Fibroblast of the aortic adventitia (primary cell): ENCODE measurements at regions not wholly inside any gene's neighbourhood (a gene's known extent, or its start where the extent isn't known, plus 50 kb on each side); places are given as distances from the start of the nearest gene placed in this dataset.
A peak's percentile ranks its signal among the peaks of the same experiment; 100 is the strongest.
"Not testable (repeated sequence)": the region's sequence is repeated elsewhere in the genome, so short reads cannot be mapped to it uniquely, and the experiment has no call there.

Source experiments
- DNase-seq: peaks from one replicate; pipeline ENCODE4 v3.0.0-alpha.2; 2010; ENCODE audit warnings: low read depth
- H3K4me3 ChIP-seq: 2 replicates; pipeline ENCODE4 v1.5.1; 2011; ENCODE audit warnings: low read depth, mild to moderate bottlenecking, control low read depth, low read length, moderate library complexity
- TF ChIP-seq, protein P1 (sequence below): IDR thresholded peaks from 2 replicates; pipeline ENCODE4 v1.5.1; 2011; ENCODE audit warnings: mild to moderate bottlenecking, low read length, control low read depth, inconsistent platforms; ENCODE audit not compliant: insufficient read depth

GRCh38 chr10:9339716-9340115 lies 1285.2 kb downstream of the GATA3 start:
- DNase-seq, result no peak
- TF ChIP-seq, protein P1, sequence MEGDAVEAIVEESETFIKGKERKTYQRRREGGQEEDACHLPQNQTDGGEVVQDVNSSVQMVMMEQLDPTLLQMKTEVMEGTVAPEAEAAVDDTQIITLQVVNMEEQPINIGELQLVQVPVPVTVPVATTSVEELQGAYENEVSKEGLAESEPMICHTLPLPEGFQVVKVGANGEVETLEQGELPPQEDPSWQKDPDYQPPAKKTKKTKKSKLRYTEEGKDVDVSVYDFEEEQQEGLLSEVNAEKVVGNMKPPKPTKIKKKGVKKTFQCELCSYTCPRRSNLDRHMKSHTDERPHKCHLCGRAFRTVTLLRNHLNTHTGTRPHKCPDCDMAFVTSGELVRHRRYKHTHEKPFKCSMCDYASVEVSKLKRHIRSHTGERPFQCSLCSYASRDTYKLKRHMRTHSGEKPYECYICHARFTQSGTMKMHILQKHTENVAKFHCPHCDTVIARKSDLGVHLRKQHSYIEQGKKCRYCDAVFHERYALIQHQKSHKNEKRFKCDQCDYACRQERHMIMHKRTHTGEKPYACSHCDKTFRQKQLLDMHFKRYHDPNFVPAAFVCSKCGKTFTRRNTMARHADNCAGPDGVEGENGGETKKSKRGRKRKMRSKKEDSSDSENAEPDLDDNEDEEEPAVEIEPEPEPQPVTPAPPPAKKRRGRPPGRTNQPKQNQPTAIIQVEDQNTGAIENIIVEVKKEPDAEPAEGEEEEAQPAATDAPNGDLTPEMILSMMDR, result no peak
- H3K4me3 ChIP-seq, result no peak overlapping the region

GRCh38 chr10:9342885-9343570 lies 1288.5 kb downstream of the GATA3 start:
- peak; percentile 54 for DNase-seq
- H3K4me3 ChIP-seq, result no peak overlapping the region
- TF ChIP-seq, protein P1, result peak; percentile 76

GRCh38 chr10:9347933-9348332 lies 1293.4 kb downstream of the GATA3 start:
- DNase-seq, H3K4me3 ChIP-seq: not testable (repeated sequence)

DNA sequence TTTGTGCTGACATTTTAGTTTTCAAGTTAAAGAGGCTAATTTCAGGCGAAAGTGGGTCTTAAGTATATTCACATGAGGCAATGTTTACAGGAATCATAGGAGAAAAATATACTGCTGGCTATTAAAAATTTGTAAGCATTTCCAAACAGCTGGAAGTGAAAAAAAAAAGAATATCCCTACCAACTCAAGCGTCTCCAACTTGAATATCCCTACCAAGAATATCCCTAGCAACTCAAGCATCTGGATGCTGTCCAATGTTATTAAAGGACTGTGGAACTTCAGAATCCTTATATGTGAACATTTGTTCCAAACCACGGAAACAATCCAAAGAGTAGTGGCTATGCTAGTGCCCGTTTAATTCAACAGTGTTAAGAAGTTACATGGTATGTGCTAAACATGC lies 1303.0 kb downstream of the GATA3 start:
- DNase-seq, result no peak
- TF ChIP-seq, protein P1, result no peak
- no peak overlapping the region for H3K4me3 ChIP-seq

- DNase-seq, result no peak
- TF ChIP-seq, protein P1, result no peak
- no peak overlapping the region for H3K4me3 ChIP-seq
Observed at GRCh38 chr10:9362721-9363120, 1308.2 kb downstream of the GATA3 start.

- no peak for DNase-seq
- no peak overlapping the region for H3K4me3 ChIP-seq
- TF ChIP-seq, protein P1, result no peak
Observed at GRCh38 chr10:9379183-9379582, 1324.7 kb downstream of the GATA3 start.

DNA sequence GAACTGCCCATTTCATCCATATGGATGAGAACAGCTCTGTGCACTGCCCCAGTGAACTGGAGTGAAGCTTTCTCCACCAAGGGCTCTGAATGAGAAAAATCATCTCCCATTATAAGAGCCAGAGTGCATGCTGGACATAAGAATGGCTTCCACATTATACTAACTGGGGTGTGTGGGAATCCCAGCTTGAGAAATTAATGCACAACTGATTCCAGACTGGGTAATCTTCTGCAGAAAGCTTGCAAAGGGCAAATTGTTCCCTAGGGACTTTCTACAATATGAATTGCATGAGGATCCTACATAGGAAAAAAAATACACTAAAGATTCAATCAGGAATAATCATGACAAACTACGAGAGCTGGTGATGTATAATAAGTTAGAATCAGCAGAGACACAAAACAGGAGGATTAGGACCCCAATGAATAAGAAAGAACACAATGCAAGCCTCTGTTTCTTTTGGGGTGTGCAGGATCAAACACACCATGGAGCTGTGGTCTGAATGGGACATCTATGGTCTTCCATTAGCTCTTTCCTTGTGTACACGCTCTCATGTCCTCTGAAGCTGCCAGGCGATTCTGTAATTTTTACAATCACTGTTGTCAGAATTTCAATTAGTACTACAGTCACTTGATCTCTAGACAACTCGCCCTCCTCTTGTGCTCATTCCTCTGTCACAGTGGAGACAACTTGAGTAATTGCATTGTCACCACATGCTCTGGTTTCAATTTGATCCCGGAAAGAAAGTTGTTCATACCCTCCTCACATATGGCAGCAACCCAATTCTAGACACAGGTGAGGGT lies 1327.4 kb downstream of the GATA3 start:
- TF ChIP-seq, protein P1, result no peak
- DNase-seq, result no peak

More for the DNA sequence above, 1327.4 kb downstream of the GATA3 start:
- H3K4me3 ChIP-seq, result no peak overlapping the region
